ENCODE measurements at regions not wholly inside any gene's neighbourhood (a gene's known extent, or its start where the extent isn't known, plus 50 kb on each side); places are given as distances from the start of the nearest gene placed in this dataset.

DNA sequence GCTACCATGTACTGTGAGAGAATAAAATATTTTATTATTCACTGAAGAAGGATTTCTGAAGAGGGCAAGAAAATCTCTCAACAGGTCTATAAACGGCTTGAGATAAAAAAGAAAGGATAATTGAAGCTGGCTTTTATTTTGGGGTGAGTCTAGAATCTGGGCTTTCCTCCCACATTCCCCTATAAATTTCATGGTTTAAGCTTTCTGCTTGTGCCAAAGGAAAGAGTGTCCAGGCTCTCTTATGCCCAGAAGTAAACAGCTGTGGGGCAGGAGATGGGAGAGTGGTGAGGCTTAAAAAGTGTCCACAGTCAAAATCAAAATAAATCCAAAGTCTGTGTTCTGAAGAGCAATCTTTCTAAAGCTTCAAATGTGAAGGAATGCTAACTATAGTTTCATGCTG lies 942.2 kb upstream of the MIR17HG start (continued):
- TF ChIP-seq, protein P1, sequence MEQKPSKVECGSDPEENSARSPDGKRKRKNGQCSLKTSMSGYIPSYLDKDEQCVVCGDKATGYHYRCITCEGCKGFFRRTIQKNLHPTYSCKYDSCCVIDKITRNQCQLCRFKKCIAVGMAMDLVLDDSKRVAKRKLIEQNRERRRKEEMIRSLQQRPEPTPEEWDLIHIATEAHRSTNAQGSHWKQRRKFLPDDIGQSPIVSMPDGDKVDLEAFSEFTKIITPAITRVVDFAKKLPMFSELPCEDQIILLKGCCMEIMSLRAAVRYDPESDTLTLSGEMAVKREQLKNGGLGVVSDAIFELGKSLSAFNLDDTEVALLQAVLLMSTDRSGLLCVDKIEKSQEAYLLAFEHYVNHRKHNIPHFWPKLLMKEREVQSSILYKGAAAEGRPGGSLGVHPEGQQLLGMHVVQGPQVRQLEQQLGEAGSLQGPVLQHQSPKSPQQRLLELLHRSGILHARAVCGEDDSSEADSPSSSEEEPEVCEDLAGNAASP (IDR thresholded peaks at IDR 0.05), result no peak
- TF ChIP-seq CEBPB (tag; IDR thresholded peaks at IDR 0.05) (no peak), ERF (CRISPR knock-in tag; IDR thresholded peaks at IDR 0.05) (no peak)

DNA sequence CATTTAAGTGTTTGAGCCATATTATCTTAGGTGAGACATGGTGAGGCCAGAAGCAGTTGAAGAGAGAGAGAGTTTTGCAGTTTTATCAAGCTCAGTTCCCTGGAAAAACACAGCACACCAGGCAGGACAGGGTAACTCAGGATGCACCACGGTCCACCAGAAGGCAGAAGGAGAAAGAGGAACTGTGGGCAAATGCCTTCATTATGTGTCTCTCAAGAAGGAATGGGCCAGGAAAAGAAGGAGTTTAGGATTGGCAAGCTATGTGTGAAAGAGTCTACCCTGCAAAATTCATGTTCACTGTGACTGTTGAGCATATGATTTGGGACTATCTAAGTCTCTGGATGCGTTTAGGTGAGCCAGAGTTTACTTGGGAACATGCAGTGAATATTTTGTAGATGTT lies 934.5 kb upstream of the MIR17HG start:
- ATAC-seq (no peak), FAIRE-seq (no peak), DNase-seq (ENCODE audit: extremely low read depth in 1 of 4, low spot score in 3 of 4) (no peak)
- H3K9me1 ChIP-seq (ENCODE audit: control insufficient read depth, insufficient read depth, low read length), result no peaks in the 10 kb centered on the region
- intact Hi-C loops (cut with micrococcal nuclease), result no loop called here
- H3K79me2 ChIP-seq (ENCODE audit: control insufficient read depth, insufficient read depth, low read length), result no peaks in the 10 kb centered on the region
- no peak overlapping the region for H3K9ac ChIP-seq (ENCODE audit: insufficient read depth in 1 of 2, low read depth in 2 of 2, low read length in 2 of 2)
- H3K4me1 ChIP-seq (replicated peaks in 1 of 2; ENCODE audit: control insufficient read depth in 2 of 2, insufficient read depth in 2 of 2, low read length in 2 of 2), result no peaks in the 10 kb centered on the region
- H3K9me3 ChIP-seq (replicated peaks; ENCODE audit: control insufficient read depth, insufficient read depth, low read depth, low read length), result no peaks in the 10 kb centered on the region; the same call in 1 of the 2 replicates
- no peaks in the 10 kb centered on the region for H3K36me3 ChIP-seq (ENCODE audit: control insufficient read depth, insufficient read depth, low read length)
- BruUV-seq (replicated peaks), result no TSS peak
- H3K4me3 ChIP-seq, result no peak overlapping the region
- in situ Hi-C loops (cut with MboI), result no loop called here
- no peak overlapping the region for H3K27ac ChIP-seq (ENCODE audit: extremely low read depth, low read depth, low read length)
- ChIA-PET POLR2A (interaction anchor here (0.7 to 0.9 kb wide), 2 partner anchors 10 to 266 kb away, joined by 3 read pairs; no protein-coding TSS in a partner anchor), CTCF (ENCODE audit: low intra/inter-chr PET ratio) (no interaction called here)
- WGBS (ENCODE audit: insufficient coverage, low coverage, missing lambda C conversion rate), result 2% methylated on average over 2 of the region's 2 CpGs
- H3K27me3 ChIP-seq (ENCODE audit: control insufficient read depth in 2 of 2, insufficient read depth in 2 of 2, low read length in 2 of 2), result no peaks in the 10 kb centered on the region
- H3K4me2 ChIP-seq (ENCODE audit: insufficient read depth, low read length), result no peak overlapping the region
- no peaks in the 10 kb centered on the region for H4K20me1 ChIP-seq (replicated peaks; ENCODE audit: control insufficient read depth, insufficient read depth, low read length)
- no peak overlapping the region for H2AFZ ChIP-seq (ENCODE audit: low read depth, low read length)
- no peak for TF ChIP-seq SMARCB1 (IDR thresholded peaks at IDR 0.05; ENCODE audit: insufficient read length, low read depth)
- no peak for TF ChIP-seq MYNN (IDR thresholded peaks at IDR 0.05)
- TF ChIP-seq MYNN (CRISPR knock-in tag; IDR thresholded peaks at IDR 0.05), result 0 out of 2 replicates have a peak, but pooled peaks have one; percentile 57
- peak; percentile 77; the same call in 1 of the 2 replicates for TF ChIP-seq MCM3 (IDR thresholded peaks at IDR 0.05)
- TF ChIP-seq, protein P2, sequence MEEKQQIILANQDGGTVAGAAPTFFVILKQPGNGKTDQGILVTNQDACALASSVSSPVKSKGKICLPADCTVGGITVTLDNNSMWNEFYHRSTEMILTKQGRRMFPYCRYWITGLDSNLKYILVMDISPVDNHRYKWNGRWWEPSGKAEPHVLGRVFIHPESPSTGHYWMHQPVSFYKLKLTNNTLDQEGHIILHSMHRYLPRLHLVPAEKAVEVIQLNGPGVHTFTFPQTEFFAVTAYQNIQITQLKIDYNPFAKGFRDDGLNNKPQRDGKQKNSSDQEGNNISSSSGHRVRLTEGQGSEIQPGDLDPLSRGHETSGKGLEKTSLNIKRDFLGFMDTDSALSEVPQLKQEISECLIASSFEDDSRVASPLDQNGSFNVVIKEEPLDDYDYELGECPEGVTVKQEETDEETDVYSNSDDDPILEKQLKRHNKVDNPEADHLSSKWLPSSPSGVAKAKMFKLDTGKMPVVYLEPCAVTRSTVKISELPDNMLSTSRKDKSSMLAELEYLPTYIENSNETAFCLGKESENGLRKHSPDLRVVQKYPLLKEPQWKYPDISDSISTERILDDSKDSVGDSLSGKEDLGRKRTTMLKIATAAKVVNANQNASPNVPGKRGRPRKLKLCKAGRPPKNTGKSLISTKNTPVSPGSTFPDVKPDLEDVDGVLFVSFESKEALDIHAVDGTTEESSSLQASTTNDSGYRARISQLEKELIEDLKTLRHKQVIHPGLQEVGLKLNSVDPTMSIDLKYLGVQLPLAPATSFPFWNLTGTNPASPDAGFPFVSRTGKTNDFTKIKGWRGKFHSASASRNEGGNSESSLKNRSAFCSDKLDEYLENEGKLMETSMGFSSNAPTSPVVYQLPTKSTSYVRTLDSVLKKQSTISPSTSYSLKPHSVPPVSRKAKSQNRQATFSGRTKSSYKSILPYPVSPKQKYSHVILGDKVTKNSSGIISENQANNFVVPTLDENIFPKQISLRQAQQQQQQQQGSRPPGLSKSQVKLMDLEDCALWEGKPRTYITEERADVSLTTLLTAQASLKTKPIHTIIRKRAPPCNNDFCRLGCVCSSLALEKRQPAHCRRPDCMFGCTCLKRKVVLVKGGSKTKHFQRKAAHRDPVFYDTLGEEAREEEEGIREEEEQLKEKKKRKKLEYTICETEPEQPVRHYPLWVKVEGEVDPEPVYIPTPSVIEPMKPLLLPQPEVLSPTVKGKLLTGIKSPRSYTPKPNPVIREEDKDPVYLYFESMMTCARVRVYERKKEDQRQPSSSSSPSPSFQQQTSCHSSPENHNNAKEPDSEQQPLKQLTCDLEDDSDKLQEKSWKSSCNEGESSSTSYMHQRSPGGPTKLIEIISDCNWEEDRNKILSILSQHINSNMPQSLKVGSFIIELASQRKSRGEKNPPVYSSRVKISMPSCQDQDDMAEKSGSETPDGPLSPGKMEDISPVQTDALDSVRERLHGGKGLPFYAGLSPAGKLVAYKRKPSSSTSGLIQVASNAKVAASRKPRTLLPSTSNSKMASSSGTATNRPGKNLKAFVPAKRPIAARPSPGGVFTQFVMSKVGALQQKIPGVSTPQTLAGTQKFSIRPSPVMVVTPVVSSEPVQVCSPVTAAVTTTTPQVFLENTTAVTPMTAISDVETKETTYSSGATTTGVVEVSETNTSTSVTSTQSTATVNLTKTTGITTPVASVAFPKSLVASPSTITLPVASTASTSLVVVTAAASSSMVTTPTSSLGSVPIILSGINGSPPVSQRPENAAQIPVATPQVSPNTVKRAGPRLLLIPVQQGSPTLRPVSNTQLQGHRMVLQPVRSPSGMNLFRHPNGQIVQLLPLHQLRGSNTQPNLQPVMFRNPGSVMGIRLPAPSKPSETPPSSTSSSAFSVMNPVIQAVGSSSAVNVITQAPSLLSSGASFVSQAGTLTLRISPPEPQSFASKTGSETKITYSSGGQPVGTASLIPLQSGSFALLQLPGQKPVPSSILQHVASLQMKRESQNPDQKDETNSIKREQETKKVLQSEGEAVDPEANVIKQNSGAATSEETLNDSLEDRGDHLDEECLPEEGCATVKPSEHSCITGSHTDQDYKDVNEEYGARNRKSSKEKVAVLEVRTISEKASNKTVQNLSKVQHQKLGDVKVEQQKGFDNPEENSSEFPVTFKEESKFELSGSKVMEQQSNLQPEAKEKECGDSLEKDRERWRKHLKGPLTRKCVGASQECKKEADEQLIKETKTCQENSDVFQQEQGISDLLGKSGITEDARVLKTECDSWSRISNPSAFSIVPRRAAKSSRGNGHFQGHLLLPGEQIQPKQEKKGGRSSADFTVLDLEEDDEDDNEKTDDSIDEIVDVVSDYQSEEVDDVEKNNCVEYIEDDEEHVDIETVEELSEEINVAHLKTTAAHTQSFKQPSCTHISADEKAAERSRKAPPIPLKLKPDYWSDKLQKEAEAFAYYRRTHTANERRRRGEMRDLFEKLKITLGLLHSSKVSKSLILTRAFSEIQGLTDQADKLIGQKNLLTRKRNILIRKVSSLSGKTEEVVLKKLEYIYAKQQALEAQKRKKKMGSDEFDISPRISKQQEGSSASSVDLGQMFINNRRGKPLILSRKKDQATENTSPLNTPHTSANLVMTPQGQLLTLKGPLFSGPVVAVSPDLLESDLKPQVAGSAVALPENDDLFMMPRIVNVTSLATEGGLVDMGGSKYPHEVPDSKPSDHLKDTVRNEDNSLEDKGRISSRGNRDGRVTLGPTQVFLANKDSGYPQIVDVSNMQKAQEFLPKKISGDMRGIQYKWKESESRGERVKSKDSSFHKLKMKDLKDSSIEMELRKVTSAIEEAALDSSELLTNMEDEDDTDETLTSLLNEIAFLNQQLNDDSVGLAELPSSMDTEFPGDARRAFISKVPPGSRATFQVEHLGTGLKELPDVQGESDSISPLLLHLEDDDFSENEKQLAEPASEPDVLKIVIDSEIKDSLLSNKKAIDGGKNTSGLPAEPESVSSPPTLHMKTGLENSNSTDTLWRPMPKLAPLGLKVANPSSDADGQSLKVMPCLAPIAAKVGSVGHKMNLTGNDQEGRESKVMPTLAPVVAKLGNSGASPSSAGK (IDR thresholded peaks at IDR 0.05), result 0 out of 2 replicates have a peak, but pooled peaks have one; percentile 0
- peak; percentile 60; the same call in 1 of the 2 replicates for TF ChIP-seq ZNF184 (CRISPR knock-in tag; IDR thresholded peaks at IDR 0.05)

Data from K562 (cell line).